GM11168 (cell line): ENCODE measurements at regions not wholly inside any gene's neighbourhood (a gene's known extent, or its start where the extent isn't known, plus 50 kb on each side); places are given as distances from the start of the nearest gene placed in this dataset.
"Not testable (repeated sequence)": the region's sequence is repeated elsewhere in the genome, so short reads cannot be mapped to it uniquely, and the experiment has no call there.

Source experiments
- in situ Hi-C: fragments of 300-500 bp; cut with MboI; formaldehyde crosslinking; loops from one replicate; pipeline ENCODE4 v1.12.0; 2022; ENCODE audit warnings: low sequenced_read_pairs; ENCODE audit not compliant: unreplicated experiment

GRCh38 chr2:8598295-8599165 lies 83.3 kb upstream of the ID2 start:
- in situ Hi-C loops, result no loop called here

GRCh38 chr2:8599421-8600242 lies 82.2 kb upstream of the ID2 start:
- in situ Hi-C loops, result no loop called here

- in situ Hi-C loops, result no loop called here
Observed at GRCh38 chr2:8600456-8600855, 81.4 kb upstream of the ID2 start.

- in situ Hi-C loops, result no loop called here
Observed at GRCh38 chr2:8602809-8603208, 79.0 kb upstream of the ID2 start.

- in situ Hi-C loops, result not testable (repeated sequence)
Observed at GRCh38 chr2:8603356-8603755, 78.5 kb upstream of the ID2 start.

GRCh38 chr2:8604262-8604661 lies 77.6 kb upstream of the ID2 start:
- in situ Hi-C loops, result no loop called here

GRCh38 chr2:8605351-8606065 lies 76.3 kb upstream of the ID2 start:
- in situ Hi-C loops, result no loop called here

- in situ Hi-C loops, result no loop called here
Observed at GRCh38 chr2:8606226-8606625, 75.6 kb upstream of the ID2 start.

GRCh38 chr2:8606649-8607550 lies 75.0 kb upstream of the ID2 start:
- in situ Hi-C loops, result no loop called here

- in situ Hi-C loops, result no loop called here
Observed at GRCh38 chr2:8607606-8608005, 74.2 kb upstream of the ID2 start.

- in situ Hi-C loops, result no loop called here
Observed at GRCh38 chr2:8608411-8608954, 73.4 kb upstream of the ID2 start.

GRCh38 chr2:8609357-8609811 lies 72.5 kb upstream of the ID2 start:
- in situ Hi-C loops, result no loop called here

GRCh38 chr2:8610775-8611174 lies 71.1 kb upstream of the ID2 start:
- in situ Hi-C loops, result not testable (repeated sequence)

GRCh38 chr2:8611246-8611645 lies 70.6 kb upstream of the ID2 start:
- in situ Hi-C loops, result no loop called here

GRCh38 chr2:8611700-8612099 lies 70.2 kb upstream of the ID2 start:
- in situ Hi-C loops, result no loop called here

- in situ Hi-C loops, result no loop called here
Observed at GRCh38 chr2:8612734-8613179, 69.1 kb upstream of the ID2 start.

GRCh38 chr2:8613207-8613999 lies 68.5 kb upstream of the ID2 start:
- in situ Hi-C loops, result not testable (repeated sequence)

GRCh38 chr2:8614646-8615045 lies 67.2 kb upstream of the ID2 start:
- in situ Hi-C loops, result no loop called here

GRCh38 chr2:8615252-8615575 lies 66.6 kb upstream of the ID2 start:
- in situ Hi-C loops, result no loop called here
